Adrenal gland (tissue), 9 donors: ENCODE measurements at regions not wholly inside any gene's neighbourhood (a gene's known extent, or its start where the extent isn't known, plus 50 kb on each side); places are given as distances from the start of the nearest gene placed in this dataset.
A peak's percentile ranks its signal among the peaks of the same experiment; 100 is the strongest.

Experiments
- DNase-seq, 7 donors: peaks; one replicate each; pipeline ENCODE4 v3.0.0-alpha.2; 2019 to 2020
- H3K27ac ChIP-seq, 5 donors: fragments of 200-600 bp; sonication (generic) in 4 of 5; 1 replicate in 3 of 5; 2 replicates in 2 of 5; pipeline versions ENCODE4 v1.5.1 to v1.8.0; 2016 to 2020; ENCODE audit warnings: mild to moderate bottlenecking in 1 of 5
- H3K27me3 ChIP-seq: fragments of 200-600 bp; 2 replicates; pipeline ENCODE4 v1.8.0; 2021
- H3K36me3 ChIP-seq, 2 donors: fragments of 200-600 bp; replicated peaks in 1 of 2; 1 replicate in 1 of 2; 2 replicates in 1 of 2; pipeline versions ENCODE4 v1.5.1 to v1.8.0; 2018 to 2022
- H3K4me1 ChIP-seq, 2 donors: fragments of 200-600 bp; replicated peaks in 1 of 2; 1 replicate in 1 of 2; 2 replicates in 1 of 2; pipeline versions ENCODE4 v1.5.1 to v1.8.0; 2018 to 2021
- H3K4me3 ChIP-seq, 4 donors: fragments of 200-600 bp; sonication (generic) in 3 of 4; one replicate each; pipeline ENCODE4 v1.5.1; 2016 to 2018
- H3K9me3 ChIP-seq, 3 donors: fragments of 200-600 bp; sonication (generic) in 1 of 3; replicated peaks in 1 of 3; 1 replicate in 2 of 3; 2 replicates in 1 of 3; pipeline versions ENCODE4 v1.5.1 to v1.8.0; 2016 to 2021
- CTCF ChIP-seq, 6 experiments: fragments of 450-650 bp in 4 of 6; fragments of 200-600 bp in 2 of 6; sonication (generic) in 1 of 6; IDR thresholded peaks; 1 replicate in 5 of 6; 2 replicates in 1 of 6; pipeline versions ENCODE4 v1.5.1 to v1.8.0; 2016 to 2021; ENCODE audit warnings: antibody characterized with exemption in 6 of 6, mild to moderate bottlenecking in 2 of 6, moderate library complexity in 1 of 6
- POLR2A ChIP-seq, 2 donors: fragments of 450-650 bp; IDR thresholded peaks; one replicate each; pipeline ENCODE4 v1.6.1; 2017; ENCODE audit warnings: antibody characterized with exemption in 2 of 2, mild to moderate bottlenecking in 2 of 2, moderate library complexity in 1 of 2
- WGBS, 4 donors: extraction: QIAGEN DNeasy Blood & Tissue Kit in 2 of 4; methylation state at CpG; one replicate each; pipeline versions ENCODE4 v1.1.5 to v1.1.7; 2013 to 2017; 5-methylcytosine and 5-hydroxymethylcytosine counted together
- intact Hi-C, 2 donors: fragments of 100-400 bp; cut with DNase I; formaldehyde crosslinking; loops; one replicate each; pipeline versions ENCODE4 v1.14.1 to v1.15.0; 2022 to 2023
- donor health status: healthy with polysubstance abuse.
- donor health status: Bipolar disorder and iron deficiency.
- donor health status: DM: yes; HTN: yes; CAD: no.
- donor health status: DM: no; HTN: no; CAD: no.
- donor health status: DM: no; HTN: no; CAD: no.

GRCh38 chr7:17396692-17397091, 98.2 kb downstream of the AHR start:
- no peaks in the 10 kb centered on the region for H3K4me1 ChIP-seq
- no peaks in the 10 kb centered on the region for H3K27me3 ChIP-seq
- no peaks in the 10 kb centered on the region for H3K9me3 ChIP-seq
- H3K36me3 ChIP-seq, result no peaks in the 10 kb centered on the region
- TF ChIP-seq POLR2A (IDR thresholded peaks at IDR 0.05) (no peak), CTCF (IDR thresholded peaks at IDR 0.05) (no peak)
- DNase-seq, result no peak
- intact Hi-C loops, result no loop called here
- no peak overlapping the region for H3K4me3 ChIP-seq
- H3K27ac ChIP-seq, result no peak overlapping the region
- 83 to 91% (median 89%) methylated on average over 2 of the region's 2 CpGs for WGBS, 4 donors

GRCh38 chr7:17401791-17402627, 103.6 kb downstream of the AHR start:
- DNase-seq, result no peak
- no peak overlapping the region for H3K4me3 ChIP-seq
- no peaks in the 10 kb centered on the region for H3K36me3 ChIP-seq
- H3K27me3 ChIP-seq, result no peaks in the 10 kb centered on the region
- peaks cover 15 to 17% of the 10 kb centered on the region in 2 donors for H3K4me1 ChIP-seq
- H3K9me3 ChIP-seq, result no peaks in the 10 kb centered on the region
- H3K27ac ChIP-seq, result no peak overlapping the region
- WGBS, 4 donors, result 79 to 82% (median 80%) methylated on average over 6 of the region's 6 CpGs
- no peak for TF ChIP-seq CTCF (IDR thresholded peaks at IDR 0.05)
- TF ChIP-seq POLR2A (IDR thresholded peaks at IDR 0.05), result no peak
- intact Hi-C loops, result no loop called here

- Histone ChIP-seq H3K36me3 (no peaks in the 10 kb centered on the region), H3K27me3 (no peaks in the 10 kb centered on the region), H3K9me3 (no peaks in the 10 kb centered on the region), H3K4me3 (no peak overlapping the region), H3K27ac (peak overlapping the region in 1 of 5 donors; percentile 3), H3K4me1 (peaks cover 23 to 24% of the 10 kb centered on the region in 2 donors)
- TF ChIP-seq CTCF (IDR thresholded peaks at IDR 0.05) (no peak), POLR2A (IDR thresholded peaks at IDR 0.05) (no peak)
- intact Hi-C loops, result no loop called here
- peak; percentile 28 to 62 (median 37) for DNase-seq
- WGBS, 4 donors, result 54 to 68% (median 66%) methylated on average over 9 of the region's 9 CpGs
These were observed 104.3 kb downstream of the AHR start for GRCh38 chr7:17402628-17403278.

DNA sequence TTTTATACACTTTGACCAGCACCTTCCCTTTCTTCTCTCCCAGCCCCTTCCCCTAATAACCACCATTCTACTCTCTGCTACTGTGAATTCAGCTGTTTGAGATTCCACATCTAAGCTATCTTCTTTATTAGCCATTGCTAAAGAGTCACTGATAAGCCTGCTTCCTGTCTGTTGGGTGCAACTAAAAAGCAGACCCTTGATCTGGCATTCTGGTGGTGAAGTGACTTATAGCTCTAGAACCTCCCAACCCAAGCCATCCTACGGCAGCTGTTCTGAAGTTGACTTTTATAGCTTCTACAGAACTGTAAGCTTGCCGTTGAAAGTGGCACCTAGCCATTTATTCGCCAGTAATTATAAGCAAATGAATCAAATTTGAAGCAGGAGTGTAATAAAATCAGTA, 105.6 kb downstream of the AHR start:
- intact Hi-C loops, result no loop called here
- H3K4me3 ChIP-seq, result no peak overlapping the region
- H3K27ac ChIP-seq, result no peak overlapping the region
- no peaks in the 10 kb centered on the region for H3K36me3 ChIP-seq
- no peak for DNase-seq
- 64 to 74% (median 67%) methylated on average over 3 of the region's 3 CpGs for WGBS, 4 donors
- H3K27me3 ChIP-seq, result no peaks in the 10 kb centered on the region
- H3K9me3 ChIP-seq, result no peaks in the 10 kb centered on the region
- TF ChIP-seq CTCF (IDR thresholded peaks at IDR 0.05) (no peak), POLR2A (IDR thresholded peaks at IDR 0.05) (no peak)
- H3K4me1 ChIP-seq, result peaks cover 35 to 37% of the 10 kb centered on the region in 2 donors
